Thyroid gland (tissue), 4 donors: ENCODE measurements at regions not wholly inside any gene's neighbourhood (a gene's known extent, or its start where the extent isn't known, plus 50 kb on each side); places are given as distances from the start of the nearest gene placed in this dataset.

Source experiments
- CTCF ChIP-seq, 6 experiments: fragments of 200-600 bp in 3 of 6; fragments of 450-650 bp in 3 of 6; sonication (generic) in 3 of 6; IDR thresholded peaks; one replicate each; pipeline ENCODE4 v1.5.1; 2016 to 2019; ENCODE audit warnings: antibody characterized with exemption in 6 of 6, mild to moderate bottlenecking in 2 of 6, inconsistent platforms in 1 of 6, moderate library complexity in 1 of 6
- POLR2A ChIP-seq, 2 donors: fragments of 450-650 bp; IDR thresholded peaks; one replicate each; pipeline ENCODE4 v1.6.1; 2017; ENCODE audit warnings: antibody characterized with exemption in 2 of 2, mild to moderate bottlenecking in 2 of 2, moderate library complexity in 1 of 2

GRCh38 chr12:127536833-127537428 is 730.0 kb upstream of the TMEM132C start:
- TF ChIP-seq POLR2A (IDR thresholded peaks at IDR 0.05) = no peak
- no peak for TF ChIP-seq CTCF (IDR thresholded peaks at IDR 0.05)
